Heart left ventricle (tissue), 16 donors: ENCODE measurements at regions not wholly inside any gene's neighbourhood (a gene's known extent, or its start where the extent isn't known, plus 50 kb on each side); places are given as distances from the start of the nearest gene placed in this dataset.

ENCODE experiments used
- ATAC-seq, 4 donors: fragments of 200-7000 bp; cut with Tn5 transposase; one replicate each; pipeline ENCODE4 v1.9.1; 2020 to 2022; ENCODE audit warnings: moderate library complexity in 4 of 4, mild to moderate bottlenecking in 3 of 4, moderate number of reproducible peaks in 1 of 4
- DNase-seq, 5 donors: peaks; one replicate each; pipeline ENCODE4 v3.0.0-alpha.2; 2020
- H3K27ac ChIP-seq, 12 donors: fragments of 200-600 bp; sonication (generic) in 4 of 12; one replicate each; pipeline versions ENCODE4 v1.5.0 to v1.8.0; 2016 to 2022; ENCODE audit warnings: mild to moderate bottlenecking in 2 of 12
- H3K27me3 ChIP-seq, 9 donors: fragments of 200-600 bp; sonication (generic) in 2 of 9; one replicate each; pipeline versions ENCODE4 v1.5.1 to v1.8.0; 2016 to 2022; ENCODE audit warnings: mild to moderate bottlenecking in 3 of 9
- H3K36me3 ChIP-seq, 9 donors: fragments of 200-600 bp; sonication (generic) in 2 of 9; one replicate each; pipeline versions ENCODE4 v1.5.0 to v1.8.0; 2018 to 2022; ENCODE audit warnings: mild to moderate bottlenecking in 2 of 9
- H3K4me1 ChIP-seq, 12 donors: fragments of 200-600 bp; sonication (generic) in 4 of 12; one replicate each; pipeline versions ENCODE4 v1.5.0 to v1.8.0; 2016 to 2022; ENCODE audit warnings: mild to moderate bottlenecking in 3 of 12
- H3K4me3 ChIP-seq, 12 donors: fragments of 200-600 bp; sonication (generic) in 4 of 12; one replicate each; pipeline versions ENCODE4 v1.5.0 to v1.8.0; 2017 to 2022; ENCODE audit warnings: mild to moderate bottlenecking in 9 of 12, moderate library complexity in 4 of 12
- H3K9me3 ChIP-seq, 12 donors: fragments of 200-600 bp; sonication (generic) in 4 of 12; one replicate each; pipeline versions ENCODE4 v1.5.0 to v1.8.0; 2016 to 2022; ENCODE audit warnings: mild to moderate bottlenecking in 1 of 12
- CTCF ChIP-seq, 12 donors: fragments of 200-600 bp; sonication (generic) in 4 of 12; IDR thresholded peaks; one replicate each; pipeline versions ENCODE4 v1.5.0 to v1.8.0; 2018 to 2022; ENCODE audit warnings: antibody characterized with exemption in 12 of 12, mild to moderate bottlenecking in 5 of 12
- POLR2A ChIP-seq, 2 donors: fragments of 450-650 bp; IDR thresholded peaks; one replicate each; pipeline ENCODE4 v1.6.1; 2017; ENCODE audit warnings: antibody characterized with exemption in 2 of 2, mild to moderate bottlenecking in 2 of 2, moderate library complexity in 2 of 2
- WGBS, 4 donors: extraction: QIAGEN DNeasy Blood & Tissue Kit in 2 of 4; methylation state at CpG; one replicate each; pipeline versions ENCODE4 v1.1.5 to v1.1.7; 2013 to 2018; 5-methylcytosine and 5-hydroxymethylcytosine counted together
- intact Hi-C, 10 donors: fragments of 100-400 bp; cut with DNase I; formaldehyde crosslinking; loops; one replicate each; pipeline versions ENCODE4 v1.11.1 to v1.14.2; 2022
- donor health status: ischemic (EF 13 %, LVEDD 7.1; RV severe dilation, severe dysfunction).
- donor health status: healthy with polysubstance abuse.
- donor health status: DM: no; HTN: yes; CAD: no.
- donor health status: DM: no; HTN: no; CAD: no.
- donor health status: ischemic (EF 25% LVEDD 6.9; RV normal size, moderate dysfunction).
- donor health status: ischemic (EF 25% LVEDD 5.7; RV mildly dilated, moderate dysfunction).
- donor health status: healthy.
- donor health status: DM: yes; HTN: yes; CAD: no.
- donor health status: ischemic (EF 35%, LVEDD 5.7; RV mildly dilated, moderate dysfunction).
- donor health status: nonischemic (EF 11% LVEDD 7.7; RV severe dilation, severe dysfunction).
- donor health status: DM: yes; HTN: yes; CAD: no.
- donor health status: PGD.
- donor health status: ischemic (EF 29% LVEDD 5.4; RV normal size, mild dysfunction).
- donor health status: nonischemic (EF 23%, LVEDD 6.1; RV moderate dilation, normal function).

GRCh38 chr19:46917002-46917401, 56.2 kb downstream of the ARHGAP35 start:
- 93 to 96% (median 95%) methylated on average over 5 of the region's 5 CpGs for WGBS, 4 donors
- H3K4me3 ChIP-seq = no peak overlapping the region
- H3K9me3 ChIP-seq = no peaks in the 10 kb centered on the region
- no peak overlapping the region for H3K27ac ChIP-seq
- TF ChIP-seq CTCF (IDR thresholded peaks at IDR 0.05) (no peak), POLR2A (IDR thresholded peaks at IDR 0.05) (no peak)
- DNase-seq = no peak
- ATAC-seq = no peak
- no peaks in the 10 kb centered on the region for H3K27me3 ChIP-seq
- intact Hi-C loops = loop anchor here in 1 of 10 donors (10.0 kb wide), 1 partner anchor 52 kb away; the partner anchor contains the start of gene ARHGAP35
- H3K36me3 ChIP-seq = peaks cover 0 to 38% (median 35%) of the 10 kb centered on the region in 9 donors
- peaks cover 0 to 52% (median 18%) of the 10 kb centered on the region in 12 donors for H3K4me1 ChIP-seq

- intact Hi-C loops = loop anchor here in 1 of 10 donors (10.0 kb wide), 1 partner anchor 55 kb away; the partner anchor contains the start of gene ARHGAP35
- DNase-seq = no peak
- H3K27ac ChIP-seq = no peak overlapping the region
- peaks cover 0 to 51% (median 43%) of the 10 kb centered on the region in 9 donors for H3K36me3 ChIP-seq
- no peak for ATAC-seq
- no peaks in the 10 kb centered on the region for H3K9me3 ChIP-seq
- no peak for TF ChIP-seq POLR2A (IDR thresholded peaks at IDR 0.05)
- TF ChIP-seq CTCF (IDR thresholded peaks at IDR 0.05) = no peak
- no peak overlapping the region for H3K4me3 ChIP-seq
- H3K27me3 ChIP-seq = no peaks in the 10 kb centered on the region
- 81 to 89% (median 84%) methylated on average over 8 of the region's 8 CpGs for WGBS, 4 donors
- H3K4me1 ChIP-seq = peaks cover under 1 to 37% (median 14%) of the 10 kb centered on the region in 12 donors
Measured at GRCh38 chr19:46919324-46919723, 58.5 kb downstream of the ARHGAP35 start.

- Histone ChIP-seq H3K27me3 (no peaks in the 10 kb centered on the region), H3K27ac (no peak overlapping the region), H3K4me3 (no peak overlapping the region), H3K4me1 (peaks cover 9 to 38% (median 19%) of the 10 kb centered on the region in 12 donors), H3K9me3 (no peaks in the 10 kb centered on the region), H3K36me3 (peaks cover 0 to 51% (median 43%) of the 10 kb centered on the region in 9 donors)
- ATAC-seq = no peak
- DNase-seq = no peak
- WGBS, 4 donors = 81 to 90% (median 86%) methylated on average over 14 of the region's 14 CpGs
- intact Hi-C loops = loop anchor here in 2 of 10 donors (10.0 kb wide), 2 partner anchors 54 to 56 kb away; partner anchors contain the start of gene ARHGAP35 (in 1 of the 2)
- no peak for TF ChIP-seq CTCF (IDR thresholded peaks at IDR 0.05)
- no peak for TF ChIP-seq POLR2A (IDR thresholded peaks at IDR 0.05)
Measured at GRCh38 chr19:46920362-46920761, 59.6 kb downstream of the ARHGAP35 start.

- Histone ChIP-seq H3K27ac (no peak overlapping the region), H3K27me3 (no peaks in the 10 kb centered on the region), H3K36me3 (peaks cover 0 to 51% (median 43%) of the 10 kb centered on the region in 9 donors), H3K4me1 (peaks cover 11 to 39% (median 24%) of the 10 kb centered on the region in 12 donors), H3K9me3 (no peaks in the 10 kb centered on the region), H3K4me3 (no peak overlapping the region)
- DNase-seq (no peak), ATAC-seq (no peak)
- WGBS, 4 donors = 94 to 96% (median 96%) methylated on average over 7 of the region's 7 CpGs
- TF ChIP-seq POLR2A (IDR thresholded peaks at IDR 0.05) = no peak
- intact Hi-C loops = loop anchor here in 2 of 10 donors (10.0 kb wide), 2 partner anchors 54 to 56 kb away; partner anchors contain the start of gene ARHGAP35 (in 1 of the 2)
Measured at GRCh38 chr19:46921071-46921470, 60.3 kb downstream of the ARHGAP35 start.
